ENCODE measurements at regions not wholly inside any gene's neighbourhood (a gene's known extent, or its start where the extent isn't known, plus 50 kb on each side); places are given as distances from the start of the nearest gene placed in this dataset.
"Not testable (repeated sequence)": the region's sequence is repeated elsewhere in the genome, so short reads cannot be mapped to it uniquely, and the experiment has no call there.

DNA sequence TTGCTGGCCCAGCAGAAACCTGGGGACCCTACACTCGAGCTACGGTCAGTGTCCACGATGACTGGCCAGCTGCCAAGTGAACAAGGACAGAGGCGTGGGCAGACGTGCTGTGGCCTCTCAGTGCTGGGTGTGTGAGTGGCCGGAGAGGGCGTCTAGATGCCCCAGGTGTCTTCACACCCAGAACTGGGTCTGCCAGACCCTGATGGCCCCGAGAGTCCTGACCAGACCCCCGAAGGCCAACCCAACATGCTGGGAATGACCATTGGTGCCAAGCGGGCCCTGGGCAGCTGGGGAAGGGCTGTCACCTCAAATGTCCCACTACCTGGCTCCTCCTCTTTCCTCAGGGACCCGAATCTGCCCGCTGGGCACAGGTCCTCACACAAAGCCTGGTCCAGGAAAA is 104.5 kb upstream of the SULF2 start:
- H3K9ac ChIP-seq (ENCODE audit: low read length); H3K4ac ChIP-seq (ENCODE audit: low read depth in 1 of 2, low read length in 2 of 2); H2BK12ac ChIP-seq (ENCODE audit: low read length in 2 of 2); H3K9me3 ChIP-seq (ENCODE audit: control insufficient read depth, low read length); H2AK5ac ChIP-seq (ENCODE audit: low read length, severe bottlenecking); H2BK120ac ChIP-seq (ENCODE audit: low read depth, low read length); H3K4me3 ChIP-seq (ENCODE audit: insufficient read depth in 1 of 2, low read depth in 1 of 2, low read length in 2 of 2); H3K36me3 ChIP-seq (ENCODE audit: control insufficient read depth in 1 of 2, insufficient read depth in 2 of 2, low read depth in 1 of 2, low read length in 2 of 2); H3K18ac ChIP-seq (ENCODE audit: low read depth in 1 of 2, low read length in 2 of 2); DNase-seq; H4K91ac ChIP-seq (ENCODE audit: low read length); H3K4me2 ChIP-seq (ENCODE audit: low read length, poor library complexity, severe bottlenecking); H3K14ac ChIP-seq (ENCODE audit: low read length in 2 of 2); H2AFZ ChIP-seq (ENCODE audit: low read depth, low read length); H2BK5ac ChIP-seq (ENCODE audit: low read depth, low read length, poor library complexity, severe bottlenecking); H3K27ac ChIP-seq (ENCODE audit: low read length, poor library complexity, severe bottlenecking); H3K23ac ChIP-seq (ENCODE audit: low read length in 2 of 2); H3K79me1 ChIP-seq (replicated peaks; ENCODE audit: low read length, poor library complexity, severe bottlenecking); H4K8ac ChIP-seq (ENCODE audit: low read length); H2BK15ac ChIP-seq (ENCODE audit: low read depth, poor library complexity, severe bottlenecking); H3K4me1 ChIP-seq (ENCODE audit: control insufficient read depth, insufficient read depth, low read depth, low read length): not testable (repeated sequence)
- WGBS: 84% methylated on average over 10 of the region's 12 CpGs
- peaks cover 4 to 36% of the 10 kb centered on the region in 2 experiments for H3K27me3 ChIP-seq (ENCODE audit: control insufficient read depth in 1 of 2, insufficient read depth in 1 of 2, low read length in 2 of 2)

DNA sequence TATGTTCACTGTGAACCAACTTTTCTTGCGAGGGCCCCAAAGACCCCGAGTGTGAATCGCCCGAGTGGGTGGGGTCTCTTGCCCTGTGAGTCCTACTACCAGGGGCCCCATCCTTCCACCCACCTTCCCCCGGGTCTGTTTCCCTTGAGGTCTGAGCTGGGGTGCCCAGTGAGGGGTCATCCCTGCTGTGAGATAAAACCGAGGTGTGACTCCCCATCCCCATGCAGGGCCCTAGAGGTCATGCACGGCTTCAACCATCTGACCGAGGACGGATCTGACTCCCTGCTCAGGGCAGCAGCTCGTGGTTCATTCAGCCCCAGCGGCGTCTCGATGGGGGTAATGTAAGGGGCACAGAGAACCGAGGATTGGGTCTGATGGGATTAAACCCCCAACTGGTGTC is 103.1 kb upstream of the SULF2 start:
- no peak overlapping the region for H3K23ac ChIP-seq (ENCODE audit: low read length in 2 of 2)
- H4K91ac ChIP-seq (ENCODE audit: low read length): no peak overlapping the region
- H3K4ac ChIP-seq (ENCODE audit: low read depth in 1 of 2, low read length in 2 of 2): no peak overlapping the region
- no peak overlapping the region for H2BK120ac ChIP-seq (ENCODE audit: low read depth, low read length)
- H2AK5ac ChIP-seq (ENCODE audit: low read length, severe bottlenecking): no peak overlapping the region
- no peak overlapping the region for H2BK5ac ChIP-seq (ENCODE audit: low read depth, low read length, poor library complexity, severe bottlenecking)
- H3K18ac ChIP-seq (ENCODE audit: low read depth in 1 of 2, low read length in 2 of 2): no peak overlapping the region
- H3K36me3 ChIP-seq (ENCODE audit: control insufficient read depth in 1 of 2, insufficient read depth in 2 of 2, low read depth in 1 of 2, low read length in 2 of 2): no peaks in the 10 kb centered on the region
- no peak overlapping the region for H2BK12ac ChIP-seq (ENCODE audit: low read length in 2 of 2)
- no peaks in the 10 kb centered on the region for H3K9me3 ChIP-seq (ENCODE audit: control insufficient read depth, low read length)
- no peak overlapping the region for H4K8ac ChIP-seq (ENCODE audit: low read length)
- H3K4me1 ChIP-seq (ENCODE audit: control insufficient read depth, insufficient read depth, low read depth, low read length): no peaks in the 10 kb centered on the region
- H3K27ac ChIP-seq (ENCODE audit: low read length, poor library complexity, severe bottlenecking): no peak overlapping the region
- no peak for DNase-seq
- no peak overlapping the region for H3K14ac ChIP-seq (ENCODE audit: low read length in 2 of 2)
- H3K27me3 ChIP-seq (ENCODE audit: control insufficient read depth in 1 of 2, insufficient read depth in 1 of 2, low read length in 2 of 2): peaks cover 6 to 46% of the 10 kb centered on the region in 2 experiments
- no peak overlapping the region for H3K4me3 ChIP-seq (ENCODE audit: insufficient read depth in 1 of 2, low read depth in 1 of 2, low read length in 2 of 2)
- H3K79me1 ChIP-seq (replicated peaks; ENCODE audit: low read length, poor library complexity, severe bottlenecking): no peaks in the 10 kb centered on the region
- 92% methylated on average over 12 of the region's 14 CpGs for WGBS
- no peak overlapping the region for H2BK15ac ChIP-seq (ENCODE audit: low read depth, poor library complexity, severe bottlenecking)
- no peak overlapping the region for H3K4me2 ChIP-seq (ENCODE audit: low read length, poor library complexity, severe bottlenecking)
- H3K9ac ChIP-seq (ENCODE audit: low read length): no peak overlapping the region
- H2AFZ ChIP-seq (ENCODE audit: low read depth, low read length): no peak overlapping the region

GRCh38 chr20:47887477-47888080 is 102.3 kb upstream of the SULF2 start:
- Histone ChIP-seq H2BK120ac (ENCODE audit: low read depth, low read length) (no peak overlapping the region), H3K4ac (ENCODE audit: low read depth in 1 of 2, low read length in 2 of 2) (no peak overlapping the region), H3K4me3 (ENCODE audit: insufficient read depth in 1 of 2, low read depth in 1 of 2, low read length in 2 of 2) (no peak overlapping the region), H2BK5ac (ENCODE audit: low read depth, low read length, poor library complexity, severe bottlenecking) (no peak overlapping the region), H3K4me1 (ENCODE audit: control insufficient read depth, insufficient read depth, low read depth, low read length) (no peaks in the 10 kb centered on the region), H2BK12ac (ENCODE audit: low read length in 2 of 2) (no peak overlapping the region), H4K8ac (ENCODE audit: low read length) (no peak overlapping the region), H3K9ac (ENCODE audit: low read length) (no peak overlapping the region), H3K14ac (ENCODE audit: low read length in 2 of 2) (no peak overlapping the region), H3K27ac (ENCODE audit: low read length, poor library complexity, severe bottlenecking) (no peak overlapping the region), H2AFZ (ENCODE audit: low read depth, low read length) (no peak overlapping the region), H2AK5ac (ENCODE audit: low read length, severe bottlenecking) (no peak overlapping the region), H2BK15ac (ENCODE audit: low read depth, poor library complexity, severe bottlenecking) (no peak overlapping the region), H3K4me2 (ENCODE audit: low read length, poor library complexity, severe bottlenecking) (no peak overlapping the region), H3K18ac (ENCODE audit: low read depth in 1 of 2, low read length in 2 of 2) (no peak overlapping the region), H3K27me3 (ENCODE audit: control insufficient read depth in 1 of 2, insufficient read depth in 1 of 2, low read length in 2 of 2) (peaks cover 8 to 53% of the 10 kb centered on the region in 2 experiments), H3K36me3 (ENCODE audit: control insufficient read depth in 1 of 2, insufficient read depth in 2 of 2, low read depth in 1 of 2, low read length in 2 of 2) (no peaks in the 10 kb centered on the region), H3K79me1 (replicated peaks; ENCODE audit: low read length, poor library complexity, severe bottlenecking) (no peaks in the 10 kb centered on the region), H3K23ac (ENCODE audit: low read length in 2 of 2) (no peak overlapping the region), H3K9me3 (ENCODE audit: control insufficient read depth, low read length) (no peaks in the 10 kb centered on the region), H4K91ac (ENCODE audit: low read length) (no peak overlapping the region)
- no peak for DNase-seq
- 80% methylated on average over 9 of the region's 10 CpGs for WGBS

GRCh38 chr20:47887064-47887463 is 101.8 kb upstream of the SULF2 start:
- DNase-seq: no peak
- no peak overlapping the region for H2BK5ac ChIP-seq (ENCODE audit: low read depth, low read length, poor library complexity, severe bottlenecking)
- H2BK12ac ChIP-seq (ENCODE audit: low read length in 2 of 2): no peak overlapping the region
- no peak overlapping the region for H3K18ac ChIP-seq (ENCODE audit: low read depth in 1 of 2, low read length in 2 of 2)
- H3K27ac ChIP-seq (ENCODE audit: low read length, poor library complexity, severe bottlenecking): no peak overlapping the region
- no peak overlapping the region for H3K9ac ChIP-seq (ENCODE audit: low read length)
- no peaks in the 10 kb centered on the region for H3K79me1 ChIP-seq (replicated peaks; ENCODE audit: low read length, poor library complexity, severe bottlenecking)
- H2BK15ac ChIP-seq (ENCODE audit: low read depth, poor library complexity, severe bottlenecking): no peak overlapping the region
- no peak overlapping the region for H2AFZ ChIP-seq (ENCODE audit: low read depth, low read length)
- H4K8ac ChIP-seq (ENCODE audit: low read length): no peak overlapping the region
- H3K23ac ChIP-seq (ENCODE audit: low read length in 2 of 2): no peak overlapping the region
- no peak overlapping the region for H2AK5ac ChIP-seq (ENCODE audit: low read length, severe bottlenecking)
- H3K4me3 ChIP-seq (ENCODE audit: insufficient read depth in 1 of 2, low read depth in 1 of 2, low read length in 2 of 2): no peak overlapping the region
- H3K14ac ChIP-seq (ENCODE audit: low read length in 2 of 2): no peak overlapping the region
- no peaks in the 10 kb centered on the region for H3K4me1 ChIP-seq (ENCODE audit: control insufficient read depth, insufficient read depth, low read depth, low read length)
- H4K91ac ChIP-seq (ENCODE audit: low read length): no peak overlapping the region
- no peak overlapping the region for H2BK120ac ChIP-seq (ENCODE audit: low read depth, low read length)
- peaks cover 8 to 53% of the 10 kb centered on the region in 2 experiments for H3K27me3 ChIP-seq (ENCODE audit: control insufficient read depth in 1 of 2, insufficient read depth in 1 of 2, low read length in 2 of 2)
- no peak overlapping the region for H3K4ac ChIP-seq (ENCODE audit: low read depth in 1 of 2, low read length in 2 of 2)
- H3K9me3 ChIP-seq (ENCODE audit: control insufficient read depth, low read length): no peaks in the 10 kb centered on the region
- no peak overlapping the region for H3K4me2 ChIP-seq (ENCODE audit: low read length, poor library complexity, severe bottlenecking)
- no peaks in the 10 kb centered on the region for H3K36me3 ChIP-seq (ENCODE audit: control insufficient read depth in 1 of 2, insufficient read depth in 2 of 2, low read depth in 1 of 2, low read length in 2 of 2)
- WGBS: 93% methylated on average over 8 of the region's 8 CpGs
